ENCODE measurements at regions not wholly inside any gene's neighbourhood (a gene's known extent, or its start where the extent isn't known, plus 50 kb on each side); places are given as distances from the start of the nearest gene placed in this dataset.

- no peak for DNase-seq
Measured at GRCh38 chrX:55326985-55327384, 62.3 kb upstream of the PAGE3 start.

- no peak for DNase-seq
Measured at GRCh38 chrX:55335296-55335695, 70.6 kb upstream of the PAGE3 start.

GRCh38 chrX:55336176-55336575, 71.5 kb upstream of the PAGE3 start:
- no peak for DNase-seq

GRCh38 chrX:55340896-55341433, 76.2 kb upstream of the PAGE3 start:
- DNase-seq = no peak

GRCh38 chrX:55342533-55343501, 78.1 kb upstream of the PAGE3 start:
- peak; percentile 42 for DNase-seq

- no peak for DNase-seq
Measured at GRCh38 chrX:55356609-55357008, 91.9 kb upstream of the PAGE3 start.

- DNase-seq = peak; percentile 2
Measured at GRCh38 chrX:55357236-55357635, 92.5 kb upstream of the PAGE3 start.

- DNase-seq = no peak
Measured at GRCh38 chrX:55379396-55379795, 72.5 kb upstream of the MAGEH1 start.

GRCh38 chrX:55389376-55389775, 62.6 kb upstream of the MAGEH1 start:
- no peak for DNase-seq

GRCh38 chrX:55396836-55397235, 55.1 kb upstream of the MAGEH1 start:
- DNase-seq = peak; percentile 3
